D721Med (cell line): ENCODE measurements at regions not wholly inside any gene's neighbourhood (a gene's known extent, or its start where the extent isn't known, plus 50 kb on each side); places are given as distances from the start of the nearest gene placed in this dataset.

Experiments
- DNase-seq: peaks from one replicate; pipeline ENCODE4 v3.0.0; 2011; ENCODE audit warnings: low spot score; ENCODE audit not compliant: insufficient read length
- FAIRE-seq: peaks from 2 replicates; lab custom pipeline; 2011; peaks lifted over from hg19 to GRCh38; lab: Jason Lieb, UNC
- CTCF ChIP-seq: IDR thresholded peaks from 2 replicates; pipeline ENCODE4 v1.5.1; 2012; ENCODE audit warnings: mild to moderate bottlenecking, control low read depth; ENCODE audit not compliant: insufficient read depth; ENCODE audit errors: missing control alignments

DNA sequence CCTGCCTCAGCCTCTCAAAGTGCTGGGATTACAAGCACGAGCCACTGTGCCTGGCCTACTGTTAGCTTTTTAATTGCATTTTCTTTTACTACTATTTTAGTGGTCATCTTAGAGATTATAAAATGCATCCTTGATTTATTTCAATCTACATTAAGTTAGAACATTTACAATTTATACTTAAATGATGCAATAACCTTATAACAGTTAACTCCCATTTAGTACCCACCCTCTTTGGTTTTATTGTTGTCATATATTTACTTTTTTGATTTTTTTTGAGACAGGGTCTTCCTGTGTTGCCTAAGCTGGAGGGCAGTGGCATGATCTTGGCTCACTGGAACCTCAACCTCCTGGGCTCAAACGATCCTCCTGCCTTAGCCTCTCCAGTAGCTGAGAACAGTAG, 77.3 kb downstream of the PPCDC start:
- no peak for FAIRE-seq

GRCh38 chr15:75104804-75105557, 81.6 kb downstream of the PPCDC start:
- no peak for DNase-seq
- FAIRE-seq: no peak
- TF ChIP-seq CTCF: no peak

More for the DNA sequence above, 77.3 kb downstream of the PPCDC start:
- no peak for TF ChIP-seq CTCF
- no peak for DNase-seq

DNA sequence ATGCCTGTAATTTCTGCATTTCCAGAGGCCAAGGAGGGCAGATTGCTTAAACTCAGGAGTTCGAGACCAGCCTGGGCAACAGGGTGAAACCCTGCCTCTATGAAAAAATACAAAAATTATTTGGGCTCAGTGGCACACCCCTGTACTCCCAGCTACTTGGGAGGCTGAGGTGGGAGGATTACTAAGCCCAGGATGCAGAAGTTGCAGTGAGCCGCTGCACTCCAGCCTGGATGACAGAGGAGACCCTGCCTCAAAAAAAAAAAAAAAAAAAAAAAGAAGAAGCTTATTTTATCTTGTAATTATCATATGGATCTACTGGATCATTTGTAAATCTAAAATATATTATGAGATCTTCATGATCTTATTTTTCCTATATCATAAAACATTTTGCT, 84.1 kb downstream of the PPCDC start:
- TF ChIP-seq CTCF: no peak
- FAIRE-seq (no peak), DNase-seq (no peak)

DNA sequence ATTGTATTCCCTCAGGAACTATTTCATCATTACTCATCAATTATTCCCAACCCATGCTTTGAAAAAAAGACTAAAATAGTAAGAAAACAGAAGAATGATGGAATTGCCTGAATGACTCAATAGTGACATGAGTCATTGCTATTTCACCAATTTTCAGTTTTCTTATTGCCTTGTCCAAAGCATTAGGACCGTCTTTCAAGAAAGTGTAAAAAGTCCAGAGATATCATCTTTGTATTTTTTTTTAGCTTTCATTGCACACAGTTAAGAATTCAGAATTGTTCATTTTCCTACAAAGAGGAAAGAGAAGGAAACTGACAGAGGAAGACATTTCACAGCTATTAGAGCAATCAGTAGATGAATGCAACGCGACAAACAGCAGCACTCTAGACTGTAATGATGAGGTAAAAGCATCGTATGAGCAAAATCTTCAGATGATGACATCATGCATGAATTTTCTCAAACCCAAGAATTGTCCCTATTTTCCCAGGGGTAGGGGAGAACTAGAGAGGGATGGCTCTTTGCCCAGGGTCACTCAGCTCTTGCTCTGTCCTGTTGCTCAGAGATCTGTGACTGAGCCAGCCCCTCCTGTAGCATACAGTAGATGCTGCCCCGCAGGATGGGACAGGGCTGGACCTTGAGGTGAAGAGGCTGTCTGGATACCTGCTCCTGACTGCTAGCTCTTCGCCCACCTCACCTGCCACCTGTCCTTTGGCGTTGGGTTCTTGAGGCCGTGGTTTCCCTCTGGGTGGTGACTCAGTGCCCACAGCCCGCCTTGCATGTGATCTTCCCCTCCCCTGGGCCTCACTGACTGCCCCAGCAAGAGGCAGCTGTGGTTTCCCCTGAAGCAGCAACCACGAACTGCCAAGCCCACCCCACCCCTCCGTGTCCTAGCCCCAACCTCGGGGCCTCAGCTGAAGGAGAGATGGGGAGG, 84.8 kb downstream of the PPCDC start:
- no peak for FAIRE-seq
- DNase-seq: no peak

DNA sequence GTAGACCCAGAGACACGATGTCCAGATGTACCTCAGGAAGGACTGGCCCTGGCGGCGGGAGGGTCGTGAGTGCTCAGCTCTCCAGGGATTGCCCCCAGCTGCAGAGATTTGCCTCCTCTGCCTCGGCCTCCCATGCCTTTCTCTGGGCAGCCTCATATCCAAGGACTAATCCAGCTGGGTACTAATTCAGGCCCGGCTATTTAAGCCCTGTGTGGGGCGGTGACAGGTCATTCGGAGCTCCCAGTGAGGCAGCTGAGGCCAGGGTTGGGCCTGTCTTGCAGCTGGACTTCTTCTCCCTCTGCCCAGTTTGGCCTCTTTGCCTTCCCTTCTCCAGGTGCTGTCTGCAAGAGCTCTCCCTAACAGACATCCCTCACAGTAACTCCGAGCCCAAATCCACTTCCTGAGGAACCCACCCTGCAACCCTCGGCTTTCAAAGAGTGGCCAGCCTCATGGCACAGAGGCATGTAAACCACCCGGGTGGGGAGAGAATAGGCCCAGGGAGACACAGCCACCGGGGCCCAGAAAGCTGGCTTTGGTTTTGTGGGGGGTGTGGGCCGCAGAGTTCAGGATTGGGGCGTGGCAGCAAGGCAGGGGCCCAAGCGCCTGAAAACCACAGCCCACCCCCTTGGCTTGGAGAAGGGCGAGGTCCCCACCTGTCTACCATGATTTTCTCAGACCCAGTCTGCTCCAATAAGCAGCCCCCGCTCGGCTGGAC, 85.8 kb downstream of the PPCDC start:
- no peak for DNase-seq
- no peak for FAIRE-seq
- no peak for TF ChIP-seq CTCF

More for the DNA sequence above, 84.8 kb downstream of the PPCDC start:
- TF ChIP-seq CTCF: no peak

- FAIRE-seq (no peak), DNase-seq (no peak)
- TF ChIP-seq CTCF: no peak
These were observed 86.3 kb downstream of the PPCDC start for GRCh38 chr15:75109736-75110130.
